ENCODE measurements at regions not wholly inside any gene's neighbourhood (a gene's known extent, or its start where the extent isn't known, plus 50 kb on each side); places are given as distances from the start of the nearest gene placed in this dataset.

DNA sequence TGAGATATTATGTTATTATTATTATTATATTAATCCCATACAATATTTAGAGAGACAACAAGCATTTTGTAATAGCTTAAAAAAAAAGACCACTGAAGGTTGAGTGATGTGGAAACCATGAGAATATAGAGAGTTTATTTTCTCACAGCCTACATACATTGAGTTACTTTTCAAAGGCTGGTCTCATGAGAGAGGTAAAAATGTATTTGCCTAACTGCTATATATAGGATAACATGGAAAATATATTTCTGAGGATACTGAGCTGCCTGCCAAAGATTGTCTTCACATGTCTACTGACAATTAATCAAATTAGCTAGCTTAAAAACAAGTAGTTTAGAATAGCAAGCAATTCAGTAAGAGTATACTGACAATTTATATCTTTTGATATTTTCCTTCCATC lies 192.2 kb upstream of the NRIP1 start:
- Histone ChIP-seq H3K4me1 (ENCODE audit: insufficient read depth, low read length, poor library complexity, severe bottlenecking) (peaks cover 6% of the 10 kb centered on the region), H3K4me2 (ENCODE audit: low read depth, low read length, poor library complexity, severe bottlenecking) (no peak overlapping the region), H3F3A (ENCODE audit: low read depth) (no peaks in the 10 kb centered on the region), H2AFZ (ENCODE audit: low read length) (no peak overlapping the region; the same call in 1 of the 2 replicates), H3K27me3 (ENCODE audit: insufficient read depth, low read length, poor library complexity, severe bottlenecking) (no peaks in the 10 kb centered on the region), H3K9me2 (replicated peaks; ENCODE audit: low read depth, low read length) (no peaks in the 10 kb centered on the region), H3K9me3 (ENCODE audit: insufficient read depth, low read depth, low read length) (no peaks in the 10 kb centered on the region), H3K36me3 (ENCODE audit: insufficient read depth, low read length) (no peaks in the 10 kb centered on the region), H4K20me1 (ENCODE audit: insufficient read depth, low read length, poor library complexity, severe bottlenecking) (no peaks in the 10 kb centered on the region), H3K9ac (ENCODE audit: low read depth, low read length, poor library complexity, severe bottlenecking) (no peak overlapping the region), H3K4me3 (ENCODE audit: low read length, poor library complexity, severe bottlenecking) (no peak overlapping the region), H3K79me2 (ENCODE audit: insufficient read depth, low read length) (no peaks in the 10 kb centered on the region)
- TF ChIP-seq EZH2phosphoT487 (IDR thresholded peaks at IDR 0.05; ENCODE audit: borderline replicate concordance) (no peak), CTCF (conservative IDR thresholded peaks at IDR 0.05; ENCODE audit: low read length) (no peak)

- Histone ChIP-seq H3K4me2 (ENCODE audit: low read depth, low read length, poor library complexity, severe bottlenecking) (no peak overlapping the region), H3K79me2 (ENCODE audit: insufficient read depth, low read length) (no peaks in the 10 kb centered on the region), H3K9me2 (replicated peaks; ENCODE audit: low read depth, low read length) (no peaks in the 10 kb centered on the region), H2AFZ (ENCODE audit: low read length) (peak overlapping the region; percentile 57; the same call in 1 of the 2 replicates), H3K36me3 (ENCODE audit: insufficient read depth, low read length) (no peaks in the 10 kb centered on the region), H3F3A (ENCODE audit: low read depth) (no peaks in the 10 kb centered on the region), H4K20me1 (ENCODE audit: insufficient read depth, low read length, poor library complexity, severe bottlenecking) (no peaks in the 10 kb centered on the region), H3K9me3 (ENCODE audit: insufficient read depth, low read depth, low read length) (no peaks in the 10 kb centered on the region), H3K4me3 (ENCODE audit: low read length, poor library complexity, severe bottlenecking) (no peak overlapping the region), H3K9ac (ENCODE audit: low read depth, low read length, poor library complexity, severe bottlenecking) (no peak overlapping the region), H3K27me3 (ENCODE audit: insufficient read depth, low read length, poor library complexity, severe bottlenecking) (no peaks in the 10 kb centered on the region), H3K4me1 (ENCODE audit: insufficient read depth, low read length, poor library complexity, severe bottlenecking) (peaks cover 6% of the 10 kb centered on the region)
- TF ChIP-seq EZH2phosphoT487 (IDR thresholded peaks at IDR 0.05; ENCODE audit: borderline replicate concordance) (no peak), CTCF (conservative IDR thresholded peaks at IDR 0.05; ENCODE audit: low read length) (no peak)
Measured at GRCh38 chr21:15257646-15258045, 192.8 kb upstream of the NRIP1 start.

DNA sequence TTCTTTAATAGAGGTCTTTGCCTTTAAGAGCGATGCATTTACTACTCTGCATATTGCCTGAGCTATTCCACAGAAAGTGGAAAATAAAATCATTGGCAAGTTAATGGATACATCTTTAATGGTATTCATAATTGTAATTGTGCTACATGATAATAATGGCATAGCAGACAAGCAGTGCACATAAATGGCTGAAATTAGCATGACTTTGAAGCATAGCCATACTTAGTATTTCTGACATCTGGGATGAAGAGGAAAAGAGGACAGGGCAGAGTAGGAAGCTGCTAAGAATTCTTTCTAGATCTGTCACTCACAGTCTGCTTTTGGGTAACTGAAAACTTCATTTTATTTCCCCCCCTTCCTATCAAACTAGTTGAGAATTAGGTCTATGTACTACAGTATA lies 195.0 kb upstream of the NRIP1 start:
- Histone ChIP-seq H2AFZ (ENCODE audit: low read length) (peak overlapping the region; percentile 70), H3K4me3 (ENCODE audit: low read length, poor library complexity, severe bottlenecking) (no peak overlapping the region), H3K9me2 (replicated peaks; ENCODE audit: low read depth, low read length) (no peaks in the 10 kb centered on the region), H3K79me2 (ENCODE audit: insufficient read depth, low read length) (no peaks in the 10 kb centered on the region), H3K36me3 (ENCODE audit: insufficient read depth, low read length) (no peaks in the 10 kb centered on the region), H3K4me1 (ENCODE audit: insufficient read depth, low read length, poor library complexity, severe bottlenecking) (peaks cover 12% of the 10 kb centered on the region), H3K9me3 (ENCODE audit: insufficient read depth, low read depth, low read length) (no peaks in the 10 kb centered on the region), H3K9ac (ENCODE audit: low read depth, low read length, poor library complexity, severe bottlenecking) (no peak overlapping the region), H3K27me3 (ENCODE audit: insufficient read depth, low read length, poor library complexity, severe bottlenecking) (no peaks in the 10 kb centered on the region), H4K20me1 (ENCODE audit: insufficient read depth, low read length, poor library complexity, severe bottlenecking) (no peaks in the 10 kb centered on the region), H3K4me2 (ENCODE audit: low read depth, low read length, poor library complexity, severe bottlenecking) (no peak overlapping the region), H3F3A (ENCODE audit: low read depth) (no peaks in the 10 kb centered on the region)
- TF ChIP-seq CTCF (conservative IDR thresholded peaks at IDR 0.05; ENCODE audit: low read length) = no peak
- no peak for TF ChIP-seq EZH2phosphoT487 (IDR thresholded peaks at IDR 0.05; ENCODE audit: borderline replicate concordance)
